Transverse colon (tissue), 4 donors: ENCODE measurements at regions not wholly inside any gene's neighbourhood (a gene's known extent, or its start where the extent isn't known, plus 50 kb on each side); places are given as distances from the start of the nearest gene placed in this dataset.

Experiments
- DNase-seq: peaks from one replicate; pipeline ENCODE4 v3.0.0-alpha.2; 2019
- H3K27ac ChIP-seq, 4 donors: fragments of 200-600 bp; sonication (generic); 2 replicates each; pipeline ENCODE4 v1.5.1; 2016 to 2018; ENCODE audit warnings: inconsistent platforms in 4 of 4
- H3K27me3 ChIP-seq: fragments of 200-600 bp; sonication (generic); 2 replicates; pipeline ENCODE4 v1.5.1; 2017; ENCODE audit warnings: inconsistent platforms
- H3K36me3 ChIP-seq, 4 donors: fragments of 200-600 bp; sonication (generic); 2 replicates each; pipeline ENCODE4 v1.5.1; 2017 to 2019; ENCODE audit warnings: inconsistent platforms in 4 of 4
- H3K4me1 ChIP-seq, 4 donors: fragments of 200-600 bp; sonication (generic); 2 replicates each; pipeline ENCODE4 v1.5.1; 2017 to 2020; ENCODE audit warnings: inconsistent platforms in 4 of 4
- H3K4me3 ChIP-seq, 4 donors: fragments of 200-600 bp; sonication (generic); 1 replicate in 1 of 4; 2 replicates in 3 of 4; pipeline versions ENCODE4 v1.5.1 to v1.6.1; 2017 to 2019; ENCODE audit warnings: inconsistent platforms in 4 of 4
- H3K9me3 ChIP-seq, 2 donors: fragments of 200-600 bp; sonication (generic); 2 replicates each; pipeline ENCODE4 v1.5.1; 2017 to 2019; ENCODE audit warnings: inconsistent platforms in 2 of 2
- CTCF ChIP-seq, 5 experiments: fragments of 200-600 bp in 3 of 5; fragments of 450-650 bp in 2 of 5; sonication (generic) in 3 of 5; IDR thresholded peaks; 1 replicate in 2 of 5; 2 replicates in 3 of 5; pipeline ENCODE4 v1.5.1; 2016 to 2017; ENCODE audit warnings: antibody characterized with exemption in 5 of 5, inconsistent platforms in 3 of 5, mild to moderate bottlenecking in 2 of 5, moderate library complexity in 1 of 5
- EP300 ChIP-seq: sonication (generic); formaldehyde crosslinking; IDR thresholded peaks from one replicate; pipeline ENCODE4 v1.6.1; 2017; ENCODE audit warnings: antibody characterized with exemption, low read depth
- POLR2A ChIP-seq: fragments of 450-650 bp; IDR thresholded peaks from one replicate; pipeline ENCODE4 v1.6.1; 2016; ENCODE audit warnings: antibody characterized with exemption, mild to moderate bottlenecking, moderate library complexity
- POLR2AphosphoS5 ChIP-seq, 3 donors: sonication (generic); formaldehyde crosslinking; IDR thresholded peaks; one replicate each; pipeline ENCODE4 v1.6.1; 2016; ENCODE audit warnings: antibody characterized with exemption in 3 of 3
- WGBS, 2 donors: methylation state at CpG; one replicate each; pipeline ENCODE4 v1.1.5; 2018; ENCODE audit warnings: low coverage in 1 of 2; 5-methylcytosine and 5-hydroxymethylcytosine counted together
- in situ Hi-C, 4 donors: fragments of 200-750 bp; cut with MboI; loops; one replicate each; pipeline versions ENCODE4 v1.15.0 to v1.15.1; 2017; ENCODE audit warnings: low sequenced_read_pairs in 3 of 4, low pct_ligation_motif_present in 1 of 4, low pct_unique_long_range_greater_than_20kb in 1 of 4
- intact Hi-C: fragments of 100-400 bp; cut with DNase I; formaldehyde crosslinking; loops from one replicate; pipeline ENCODE4 v1.15.1; 2023; ENCODE audit warnings: low total_unique reads

- Histone ChIP-seq H3K36me3 (no peaks in the 10 kb centered on the region), H3K27me3 (no peaks in the 10 kb centered on the region), H3K4me3 (no peak overlapping the region), H3K4me1 (no peaks in the 10 kb centered on the region), H3K27ac (no peak overlapping the region), H3K9me3 (no peaks in the 10 kb centered on the region)
- WGBS, 2 donors = 87 to 100% methylated on average over 1 to 2 of the region's 2 CpGs
- intact Hi-C loops = no loop called here
- TF ChIP-seq CTCF (IDR thresholded peaks at IDR 0.05) (no peak), POLR2AphosphoS5 (IDR thresholded peaks at IDR 0.05) (no peak), EP300 (no peak), POLR2A (no peak)
- in situ Hi-C loops = no loop called here
- no peak for DNase-seq
Observed at GRCh38 chr3:34352778-34353331, 554.4 kb downstream of the PDCD6IP start.

- Histone ChIP-seq H3K27ac (no peak overlapping the region), H3K4me1 (peaks cover 0 to 3% (median 0%) of the 10 kb centered on the region in 4 donors), H3K36me3 (no peaks in the 10 kb centered on the region), H3K27me3 (no peaks in the 10 kb centered on the region), H3K9me3 (no peaks in the 10 kb centered on the region), H3K4me3 (no peak overlapping the region)
- in situ Hi-C loops = no loop called here
- intact Hi-C loops = no loop called here
- TF ChIP-seq POLR2A (no peak), CTCF (IDR thresholded peaks at IDR 0.05) (no peak), EP300 (no peak), POLR2AphosphoS5 (IDR thresholded peaks at IDR 0.05) (no peak)
- no peak for DNase-seq
- 58% methylated on average over 4 of the region's 4 CpGs; no CpG with 5 or more reads in 1 of the 2 donors for WGBS, 2 donors
Observed at GRCh38 chr3:34357461-34357860, 559.0 kb downstream of the PDCD6IP start.

GRCh38 chr3:34359064-34359463 lies 560.6 kb downstream of the PDCD6IP start:
- Histone ChIP-seq H3K4me3 (no peak overlapping the region), H3K9me3 (no peaks in the 10 kb centered on the region), H3K4me1 (peaks cover 0 to 3% (median 0%) of the 10 kb centered on the region in 4 donors), H3K36me3 (no peaks in the 10 kb centered on the region), H3K27ac (no peak overlapping the region), H3K27me3 (no peaks in the 10 kb centered on the region)
- no peak for DNase-seq
- in situ Hi-C loops (no loop called here), intact Hi-C loops (no loop called here)
- TF ChIP-seq CTCF (IDR thresholded peaks at IDR 0.05) (no peak), POLR2A (no peak), POLR2AphosphoS5 (IDR thresholded peaks at IDR 0.05) (no peak), EP300 (no peak)
- 75 to 93% methylated on average over 2 of the region's 2 CpGs for WGBS, 2 donors

- no peaks in the 10 kb centered on the region for H3K9me3 ChIP-seq
- in situ Hi-C loops = no loop called here
- no peaks in the 10 kb centered on the region for H3K27me3 ChIP-seq
- no peak overlapping the region for H3K4me3 ChIP-seq
- 93 to 100% methylated on average over 2 to 5 of the region's 5 CpGs for WGBS, 2 donors
- H3K36me3 ChIP-seq = no peaks in the 10 kb centered on the region
- TF ChIP-seq POLR2AphosphoS5 (IDR thresholded peaks at IDR 0.05) = no peak
- no peak for TF ChIP-seq CTCF (IDR thresholded peaks at IDR 0.05)
- TF ChIP-seq POLR2A = no peak
- TF ChIP-seq EP300 = no peak
- H3K27ac ChIP-seq = no peak overlapping the region
- intact Hi-C loops = no loop called here
- peaks cover 0 to 3% (median 0%) of the 10 kb centered on the region in 4 donors for H3K4me1 ChIP-seq
- DNase-seq = no peak
Observed at GRCh38 chr3:34360713-34361112, 562.3 kb downstream of the PDCD6IP start.
